GM12874 (cell line): ENCODE measurements at regions not wholly inside any gene's neighbourhood (a gene's known extent, or its start where the extent isn't known, plus 50 kb on each side); places are given as distances from the start of the nearest gene placed in this dataset.

Experiments used
- CTCF ChIP-seq: IDR thresholded peaks from 2 replicates; pipeline ENCODE4 v1.5.1; 2011; ENCODE audit warnings: low read depth, mild to moderate bottlenecking, control low read depth, low read length, moderate library complexity; ENCODE audit not compliant: insufficient read depth

- TF ChIP-seq CTCF = no peak
Observed at GRCh38 chr5:88058625-88059024, 210.0 kb downstream of the TMEM161B start.

- TF ChIP-seq CTCF = no peak
Observed at GRCh38 chr5:88051148-88051547, 217.5 kb downstream of the TMEM161B start.

GRCh38 chr5:88049737-88050136, 218.9 kb downstream of the TMEM161B start:
- TF ChIP-seq CTCF = no peak

- TF ChIP-seq CTCF = no peak
Observed at GRCh38 chr5:88049156-88049555, 219.5 kb downstream of the TMEM161B start.

- no peak for TF ChIP-seq CTCF
Observed at GRCh38 chr5:88045931-88046461, 222.6 kb downstream of the TMEM161B start.

- TF ChIP-seq CTCF = no peak
Observed at GRCh38 chr5:88045165-88045564, 223.5 kb downstream of the TMEM161B start.

- no peak for TF ChIP-seq CTCF
Observed at GRCh38 chr5:88034520-88034919, 234.1 kb downstream of the TMEM161B start.
